ENCODE measurements at regions not wholly inside any gene's neighbourhood (a gene's known extent, or its start where the extent isn't known, plus 50 kb on each side); places are given as distances from the start of the nearest gene placed in this dataset.

- DNase-seq (ENCODE audit: low spot score) (peak; percentile 86), ATAC-seq (peak; percentile 92)
- Histone ChIP-seq H3K36me3 (ENCODE audit: insufficient read depth) (peaks cover 4% of the 10 kb centered on the region; the same call in 1 of the 2 replicates), H3K27me3 (ENCODE audit: insufficient read depth) (no peaks in the 10 kb centered on the region), H3K4me3 (peak overlapping the region; percentile 17; the same call in 1 of the 2 replicates), H3F3A (replicated peaks; ENCODE audit: low read depth) (no peaks in the 10 kb centered on the region), H3K79me2 (replicated peaks; ENCODE audit: insufficient read depth) (no peaks in the 10 kb centered on the region), H3K4me2 (peak overlapping the region; percentile 59), H3K9me2 (ENCODE audit: insufficient read depth) (0 out of 2 replicates have a peak, but pooled peaks cover 4% of the 10 kb centered on the region), H3K4me1 (ENCODE audit: insufficient read depth) (peaks cover 28% of the 10 kb centered on the region), H2AFZ (no peak overlapping the region), H3K27ac (ENCODE audit: low read depth) (0 out of 2 replicates have a peak overlapping the region, but pooled peaks have one; percentile 27), H4K20me1 (replicated peaks; ENCODE audit: insufficient read depth) (no peaks in the 10 kb centered on the region)
- Mint-ChIP-seq H3K9me3 (peaks cover 35% of the 10 kb centered on the region), H3K27me3 (ENCODE audit: insufficient read depth, low read depth, poor library complexity) (peaks cover 12% of the 10 kb centered on the region), H3K27ac (peak overlapping the region; percentile 93), H3K4me3 (no peak overlapping the region), H3K4me1 (peaks cover 44% of the 10 kb centered on the region), H3K36me3 (ENCODE audit: low read depth) (peaks cover 42% of the 10 kb centered on the region)
- peak; percentile 57 for TF ChIP-seq CREB1 (CRISPR knock-in tag; IDR thresholded peaks at IDR 0.05; ENCODE audit: low read depth)
- peak; percentile 85 for TF ChIP-seq NANOG (IDR thresholded peaks at IDR 0.05; ENCODE audit: borderline replicate concordance)
- TF ChIP-seq, protein P1, sequence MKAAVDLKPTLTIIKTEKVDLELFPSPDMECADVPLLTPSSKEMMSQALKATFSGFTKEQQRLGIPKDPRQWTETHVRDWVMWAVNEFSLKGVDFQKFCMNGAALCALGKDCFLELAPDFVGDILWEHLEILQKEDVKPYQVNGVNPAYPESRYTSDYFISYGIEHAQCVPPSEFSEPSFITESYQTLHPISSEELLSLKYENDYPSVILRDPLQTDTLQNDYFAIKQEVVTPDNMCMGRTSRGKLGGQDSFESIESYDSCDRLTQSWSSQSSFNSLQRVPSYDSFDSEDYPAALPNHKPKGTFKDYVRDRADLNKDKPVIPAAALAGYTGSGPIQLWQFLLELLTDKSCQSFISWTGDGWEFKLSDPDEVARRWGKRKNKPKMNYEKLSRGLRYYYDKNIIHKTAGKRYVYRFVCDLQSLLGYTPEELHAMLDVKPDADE (IDR thresholded peaks at IDR 0.05) = no peak
Observed at GRCh38 chr13:59409634-59410200, 754.0 kb downstream of the DIAPH3 start.

- no peak overlapping the region for H3K4me3 ChIP-seq
- H4K20me1 ChIP-seq (replicated peaks; ENCODE audit: insufficient read depth) = no peaks in the 10 kb centered on the region
- DNase-seq (ENCODE audit: low spot score) (no peak), ATAC-seq (no peak)
- Mint-ChIP-seq H3K27ac (no peak overlapping the region), H3K4me1 (peaks cover 48% of the 10 kb centered on the region), H3K9me3 (peaks cover 6% of the 10 kb centered on the region; the same call in 2 of the 3 replicates), H3K36me3 (ENCODE audit: low read depth) (peaks cover 10% of the 10 kb centered on the region), H3K4me3 (no peak overlapping the region), H3K27me3 (ENCODE audit: insufficient read depth, low read depth, poor library complexity) (peaks cover 12% of the 10 kb centered on the region)
- H3K36me3 ChIP-seq (ENCODE audit: insufficient read depth) = no peaks in the 10 kb centered on the region
- peaks cover 34% of the 10 kb centered on the region for H3K4me1 ChIP-seq (ENCODE audit: insufficient read depth)
- H3F3A ChIP-seq (replicated peaks; ENCODE audit: low read depth) = no peaks in the 10 kb centered on the region
- H2AFZ ChIP-seq = no peak overlapping the region
- no peak overlapping the region for H3K27ac ChIP-seq (ENCODE audit: low read depth)
- no peaks in the 10 kb centered on the region for H3K9me2 ChIP-seq (ENCODE audit: insufficient read depth)
- no peak overlapping the region for H3K4me2 ChIP-seq
- H3K27me3 ChIP-seq (ENCODE audit: insufficient read depth) = no peaks in the 10 kb centered on the region
- no peaks in the 10 kb centered on the region for H3K79me2 ChIP-seq (replicated peaks; ENCODE audit: insufficient read depth)
- TF ChIP-seq, protein P2, sequence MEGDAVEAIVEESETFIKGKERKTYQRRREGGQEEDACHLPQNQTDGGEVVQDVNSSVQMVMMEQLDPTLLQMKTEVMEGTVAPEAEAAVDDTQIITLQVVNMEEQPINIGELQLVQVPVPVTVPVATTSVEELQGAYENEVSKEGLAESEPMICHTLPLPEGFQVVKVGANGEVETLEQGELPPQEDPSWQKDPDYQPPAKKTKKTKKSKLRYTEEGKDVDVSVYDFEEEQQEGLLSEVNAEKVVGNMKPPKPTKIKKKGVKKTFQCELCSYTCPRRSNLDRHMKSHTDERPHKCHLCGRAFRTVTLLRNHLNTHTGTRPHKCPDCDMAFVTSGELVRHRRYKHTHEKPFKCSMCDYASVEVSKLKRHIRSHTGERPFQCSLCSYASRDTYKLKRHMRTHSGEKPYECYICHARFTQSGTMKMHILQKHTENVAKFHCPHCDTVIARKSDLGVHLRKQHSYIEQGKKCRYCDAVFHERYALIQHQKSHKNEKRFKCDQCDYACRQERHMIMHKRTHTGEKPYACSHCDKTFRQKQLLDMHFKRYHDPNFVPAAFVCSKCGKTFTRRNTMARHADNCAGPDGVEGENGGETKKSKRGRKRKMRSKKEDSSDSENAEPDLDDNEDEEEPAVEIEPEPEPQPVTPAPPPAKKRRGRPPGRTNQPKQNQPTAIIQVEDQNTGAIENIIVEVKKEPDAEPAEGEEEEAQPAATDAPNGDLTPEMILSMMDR (conservative IDR thresholded peaks at IDR 0.05; ENCODE audit: low read depth in 2 of 2) = no peak
- TF ChIP-seq POLR2AphosphoS5 (IDR thresholded peaks at IDR 0.05; ENCODE audit: low read depth) (no peak), ZNF114 (CRISPR knock-in tag; IDR thresholded peaks at IDR 0.05) (no peak), JUNB (IDR thresholded peaks at IDR 0.05; ENCODE audit: unreplicated experiment) (no peak), EZH2phosphoT487 (IDR thresholded peaks at IDR 0.05; ENCODE audit: unreplicated experiment) (no peak), STAT1 (IDR thresholded peaks at IDR 0.05; ENCODE audit: unreplicated experiment) (no peak), ZNF331 (CRISPR knock-in tag; IDR thresholded peaks at IDR 0.05; ENCODE audit: low read depth) (no peak)
- TF ChIP-seq, protein P3, sequence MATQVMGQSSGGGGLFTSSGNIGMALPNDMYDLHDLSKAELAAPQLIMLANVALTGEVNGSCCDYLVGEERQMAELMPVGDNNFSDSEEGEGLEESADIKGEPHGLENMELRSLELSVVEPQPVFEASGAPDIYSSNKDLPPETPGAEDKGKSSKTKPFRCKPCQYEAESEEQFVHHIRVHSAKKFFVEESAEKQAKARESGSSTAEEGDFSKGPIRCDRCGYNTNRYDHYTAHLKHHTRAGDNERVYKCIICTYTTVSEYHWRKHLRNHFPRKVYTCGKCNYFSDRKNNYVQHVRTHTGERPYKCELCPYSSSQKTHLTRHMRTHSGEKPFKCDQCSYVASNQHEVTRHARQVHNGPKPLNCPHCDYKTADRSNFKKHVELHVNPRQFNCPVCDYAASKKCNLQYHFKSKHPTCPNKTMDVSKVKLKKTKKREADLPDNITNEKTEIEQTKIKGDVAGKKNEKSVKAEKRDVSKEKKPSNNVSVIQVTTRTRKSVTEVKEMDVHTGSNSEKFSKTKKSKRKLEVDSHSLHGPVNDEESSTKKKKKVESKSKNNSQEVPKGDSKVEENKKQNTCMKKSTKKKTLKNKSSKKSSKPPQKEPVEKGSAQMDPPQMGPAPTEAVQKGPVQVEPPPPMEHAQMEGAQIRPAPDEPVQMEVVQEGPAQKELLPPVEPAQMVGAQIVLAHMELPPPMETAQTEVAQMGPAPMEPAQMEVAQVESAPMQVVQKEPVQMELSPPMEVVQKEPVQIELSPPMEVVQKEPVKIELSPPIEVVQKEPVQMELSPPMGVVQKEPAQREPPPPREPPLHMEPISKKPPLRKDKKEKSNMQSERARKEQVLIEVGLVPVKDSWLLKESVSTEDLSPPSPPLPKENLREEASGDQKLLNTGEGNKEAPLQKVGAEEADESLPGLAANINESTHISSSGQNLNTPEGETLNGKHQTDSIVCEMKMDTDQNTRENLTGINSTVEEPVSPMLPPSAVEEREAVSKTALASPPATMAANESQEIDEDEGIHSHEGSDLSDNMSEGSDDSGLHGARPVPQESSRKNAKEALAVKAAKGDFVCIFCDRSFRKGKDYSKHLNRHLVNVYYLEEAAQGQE (IDR thresholded peaks at IDR 0.05; ENCODE audit: unreplicated experiment) = no peak
Observed at GRCh38 chr13:59413126-59413525, 750.6 kb downstream of the DIAPH3 start.

Measured in GM23338 (cell line).